Right lung (tissue), 2 donors: ENCODE measurements at regions not wholly inside any gene's neighbourhood (a gene's known extent, or its start where the extent isn't known, plus 50 kb on each side); places are given as distances from the start of the nearest gene placed in this dataset.

Experiments used
- DNase-seq, 2 donors: peaks; one replicate each; pipeline ENCODE4 v3.0.0-alpha.2; 2013

DNA sequence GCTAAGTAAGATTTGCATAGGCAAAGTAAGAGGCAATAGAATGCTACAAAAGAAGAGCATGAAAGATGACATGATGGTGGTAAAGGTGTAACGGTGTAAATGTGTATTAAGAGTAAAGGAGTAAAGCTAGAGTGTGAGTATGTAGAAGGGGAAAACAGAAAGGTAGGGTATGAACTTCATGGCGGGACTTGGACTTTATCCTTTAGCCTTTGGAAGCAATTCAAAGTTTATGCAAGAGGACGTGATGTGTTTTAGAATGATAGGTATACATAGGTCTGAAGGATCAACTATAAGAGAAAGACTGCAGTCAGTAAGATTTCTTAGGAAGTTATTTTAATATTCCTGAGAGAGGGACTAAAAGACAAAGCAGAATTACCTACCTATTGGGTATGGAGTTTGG lies 358.0 kb upstream of the FAT3 start:
- no peak for DNase-seq

DNA sequence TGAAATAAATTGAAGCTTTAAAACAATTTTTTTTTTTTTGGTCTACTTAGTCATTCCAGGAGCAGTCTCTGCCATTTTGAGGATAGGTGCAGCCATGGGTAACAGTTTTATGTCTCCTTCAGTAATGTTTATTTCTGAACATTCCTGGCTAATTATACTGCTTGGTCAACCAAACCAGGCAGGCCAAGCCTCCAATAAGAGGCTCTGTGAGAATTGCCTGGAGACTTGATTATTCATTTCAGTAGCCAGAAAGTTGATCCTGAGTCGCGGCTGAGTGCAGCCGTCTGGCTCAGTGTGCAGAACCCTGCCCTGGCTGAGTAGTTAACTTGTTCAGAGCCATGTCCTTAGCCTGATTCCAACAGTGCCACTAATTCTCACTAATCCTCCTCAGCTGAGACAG lies 364.0 kb upstream of the FAT3 start:
- no peak for DNase-seq

DNA sequence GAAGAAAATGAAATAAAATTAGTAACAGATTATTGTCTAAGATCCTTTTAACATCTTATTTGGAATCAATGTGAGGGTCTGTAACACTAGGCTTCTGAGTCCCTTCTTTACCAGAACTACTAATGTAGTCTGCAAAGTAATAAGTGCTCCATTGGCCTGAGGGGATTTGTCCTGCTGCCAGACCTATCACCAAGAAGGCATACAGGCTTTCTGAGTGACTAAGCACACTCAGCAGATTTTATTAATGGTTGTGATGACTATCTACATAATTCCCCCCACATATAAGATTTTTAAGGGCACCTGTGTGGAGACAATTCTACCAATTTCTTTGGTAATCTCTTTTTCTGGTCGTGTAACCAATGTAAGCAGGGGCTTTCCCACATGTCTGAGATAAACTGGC lies 365.0 kb upstream of the FAT3 start:
- no peak for DNase-seq

DNA sequence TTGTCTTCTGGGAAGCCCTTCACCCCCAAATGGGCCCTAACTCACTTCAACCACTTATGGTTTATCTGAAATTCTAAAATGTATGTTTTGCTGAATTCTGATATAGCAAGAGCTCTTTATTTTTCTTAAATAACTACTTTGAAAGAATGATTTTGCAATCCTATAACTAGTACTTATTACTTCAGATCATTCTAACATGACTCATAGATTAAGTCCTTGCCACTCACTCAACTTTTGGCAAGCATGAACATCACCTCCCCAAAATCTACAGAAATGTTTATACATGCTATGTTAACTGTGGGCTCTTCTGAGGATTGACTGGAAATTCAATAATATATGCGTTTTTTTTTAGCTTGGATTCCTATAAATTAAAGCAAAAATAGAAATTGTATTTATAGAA lies 367.4 kb upstream of the FAT3 start:
- DNase-seq = no peak

DNA sequence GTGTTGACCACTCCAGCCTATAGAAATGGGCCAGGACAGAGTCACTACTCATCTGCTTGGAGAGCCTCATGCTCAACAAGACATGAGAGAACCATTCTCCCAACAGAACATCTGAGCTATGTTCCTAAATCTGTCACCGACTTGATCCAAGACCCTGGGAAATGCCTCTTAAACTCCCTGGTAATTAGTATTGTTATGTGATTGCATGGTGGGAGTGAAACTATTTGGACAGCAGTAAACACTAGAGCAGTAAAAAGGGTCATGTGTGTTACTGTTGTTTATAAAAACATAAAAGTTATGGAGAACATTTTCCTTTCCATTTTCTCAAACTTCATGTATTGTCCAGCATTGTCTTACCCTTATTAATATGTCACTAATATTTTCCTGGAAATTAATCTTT lies 369.8 kb upstream of the FAT3 start:
- DNase-seq = no peak

DNA sequence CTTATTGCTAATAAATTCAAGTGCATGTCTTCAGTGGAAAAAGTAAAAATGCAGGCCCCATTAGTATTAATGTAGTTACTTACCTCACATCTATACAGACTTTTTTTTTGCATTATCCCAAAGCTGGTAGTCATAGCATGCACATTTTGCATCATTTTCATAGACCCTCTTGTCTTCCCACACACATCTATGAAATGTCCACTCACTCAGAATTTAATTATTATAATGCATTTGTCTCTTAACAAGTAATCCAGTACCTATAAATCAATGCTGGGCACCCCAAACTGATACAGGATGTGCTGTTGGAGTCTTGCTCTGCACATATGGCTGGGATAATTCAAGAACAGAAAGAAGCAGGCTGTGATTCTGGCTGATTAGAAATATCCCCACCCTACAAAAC lies 370.4 kb upstream of the FAT3 start:
- no peak for DNase-seq

DNA sequence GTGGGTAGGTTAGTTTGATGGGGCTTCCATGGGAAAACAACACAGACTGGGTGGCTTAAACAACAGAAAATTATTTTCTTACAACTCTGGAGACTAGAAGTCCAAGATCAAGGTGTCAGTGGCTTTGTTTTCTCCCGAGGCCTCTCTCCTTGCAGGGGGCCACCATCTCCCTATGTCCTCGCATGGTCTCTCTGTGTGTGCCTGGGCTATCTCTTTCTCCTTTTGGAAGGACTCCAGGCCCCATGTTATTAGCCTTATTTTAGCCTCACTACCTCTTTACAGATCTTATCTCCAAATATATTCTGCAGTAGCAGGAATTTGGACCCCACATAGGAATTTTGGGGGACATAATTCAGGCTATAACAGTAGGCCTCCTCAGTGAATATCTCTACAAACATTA lies 372.7 kb upstream of the FAT3 start:
- no peak for DNase-seq

DNA sequence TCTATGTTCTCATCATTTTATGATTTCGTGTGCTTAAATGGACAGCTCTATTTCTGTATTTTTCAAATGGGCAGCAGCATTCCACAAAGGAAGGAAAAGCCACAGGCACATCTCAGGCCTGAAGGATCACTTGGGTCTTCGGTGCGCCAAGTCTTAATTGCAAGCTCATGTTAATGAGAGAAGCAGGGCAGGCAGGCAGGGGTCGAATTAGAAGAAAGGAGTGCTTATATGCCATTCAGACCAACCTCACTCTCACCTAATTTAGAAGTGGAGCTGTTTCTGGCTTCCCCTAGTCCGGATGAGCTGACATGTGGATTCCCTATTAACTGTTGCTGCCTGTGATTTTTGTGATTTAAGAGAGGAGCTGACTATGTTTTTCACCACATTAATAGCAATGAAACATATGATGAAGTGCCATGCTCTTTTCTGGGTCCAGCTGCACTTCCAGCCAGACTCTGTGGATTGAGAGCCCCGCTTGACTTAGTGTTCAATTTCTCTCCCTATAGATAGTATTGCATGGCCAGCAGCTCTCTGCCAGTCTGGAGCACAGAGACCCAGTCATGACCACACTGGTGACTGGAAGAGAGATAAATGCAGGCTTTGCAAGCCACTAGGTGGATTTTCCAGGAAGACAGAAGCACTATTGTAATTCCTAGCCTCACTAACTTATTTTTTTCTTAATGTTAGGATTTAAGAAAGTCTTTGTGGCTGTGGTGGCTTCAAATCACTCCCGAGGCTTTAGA lies 373.9 kb upstream of the FAT3 start:
- DNase-seq = peak in 1 of 2 donors; percentile 47

DNA sequence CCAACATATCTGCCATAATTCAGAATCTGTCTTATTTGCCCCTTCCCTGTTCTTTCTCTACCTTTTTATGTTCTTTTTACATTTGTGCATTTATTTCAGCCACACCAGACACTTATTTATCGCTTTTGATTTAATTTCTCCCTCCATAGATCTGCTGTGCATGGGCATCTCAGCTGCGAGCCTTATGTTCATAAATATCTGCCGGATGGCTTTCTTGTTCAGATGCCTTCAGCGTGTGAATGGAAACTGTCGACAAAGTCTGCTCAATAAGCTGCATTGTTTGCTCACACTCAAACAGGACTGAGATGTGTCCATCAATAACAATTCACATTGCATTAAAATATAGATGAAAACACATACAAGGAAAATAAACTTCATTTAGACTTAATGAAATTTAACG lies 374.6 kb upstream of the FAT3 start:
- DNase-seq = no peak

DNA sequence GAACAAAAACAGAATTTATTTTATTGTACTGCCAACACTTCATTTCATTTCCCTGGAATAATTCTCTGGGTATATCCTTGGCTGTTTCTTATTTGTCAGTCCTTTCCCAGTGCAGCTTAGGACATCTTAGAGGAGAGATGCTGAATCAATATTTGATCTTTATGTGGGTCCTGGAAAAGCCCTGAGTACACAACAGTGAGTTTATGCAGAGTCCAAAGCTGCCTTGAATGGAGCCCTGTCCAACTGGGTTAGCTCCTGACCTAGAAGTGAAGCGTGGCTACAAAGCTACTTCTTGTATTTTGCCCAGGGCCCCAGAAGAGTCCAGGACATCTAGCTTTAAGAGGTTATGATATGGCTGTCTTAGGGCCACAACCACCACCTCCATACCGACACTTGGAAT lies 378.0 kb upstream of the FAT3 start:
- no peak for DNase-seq

DNA sequence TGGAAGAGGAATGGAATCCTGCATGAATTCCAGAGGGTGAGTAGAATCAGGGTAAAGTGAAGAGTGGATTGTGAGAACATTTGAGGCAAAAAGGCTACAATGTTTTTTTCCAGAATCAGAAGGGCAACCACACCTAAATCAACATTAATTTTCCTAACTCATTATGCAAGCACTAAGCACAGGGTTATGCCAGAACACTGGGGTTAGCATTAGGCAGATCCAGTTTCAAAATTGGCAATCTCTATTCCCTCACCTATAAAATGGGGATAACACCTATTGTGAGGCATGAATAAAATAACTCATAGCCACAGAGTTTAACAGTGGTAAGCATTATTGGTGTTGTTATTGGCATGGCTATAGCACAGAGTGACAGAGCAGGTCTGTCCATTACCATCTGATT lies 378.6 kb upstream of the FAT3 start:
- DNase-seq = no peak

DNA sequence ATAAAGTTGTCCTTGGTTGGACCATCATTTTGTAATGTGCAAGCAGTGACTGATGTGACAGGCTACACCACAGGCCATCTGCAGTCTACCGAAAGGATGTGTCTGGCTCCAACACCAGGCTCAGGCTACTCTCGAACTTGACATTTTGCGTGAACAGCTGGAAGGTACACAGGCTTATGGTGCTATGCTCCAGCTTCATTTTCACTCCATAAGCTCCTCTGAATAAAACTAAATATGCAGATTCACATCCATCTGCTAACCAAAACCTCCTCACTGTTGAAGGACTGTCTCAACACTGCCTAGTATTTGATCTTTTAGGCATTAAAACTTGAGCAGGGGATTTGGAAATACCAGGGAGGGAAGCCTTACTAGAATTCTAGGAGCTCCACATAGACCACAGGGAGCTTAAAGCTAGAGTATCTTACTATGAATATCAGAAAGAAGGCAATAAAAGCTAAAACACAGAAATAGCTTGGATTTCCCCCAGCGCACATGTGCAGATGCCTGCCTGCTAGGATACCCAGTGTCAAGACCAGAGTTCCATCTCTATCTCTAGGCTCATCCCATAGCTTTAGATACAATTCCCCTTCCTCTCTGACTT lies 383.9 kb upstream of the FAT3 start:
- DNase-seq = no peak

DNA sequence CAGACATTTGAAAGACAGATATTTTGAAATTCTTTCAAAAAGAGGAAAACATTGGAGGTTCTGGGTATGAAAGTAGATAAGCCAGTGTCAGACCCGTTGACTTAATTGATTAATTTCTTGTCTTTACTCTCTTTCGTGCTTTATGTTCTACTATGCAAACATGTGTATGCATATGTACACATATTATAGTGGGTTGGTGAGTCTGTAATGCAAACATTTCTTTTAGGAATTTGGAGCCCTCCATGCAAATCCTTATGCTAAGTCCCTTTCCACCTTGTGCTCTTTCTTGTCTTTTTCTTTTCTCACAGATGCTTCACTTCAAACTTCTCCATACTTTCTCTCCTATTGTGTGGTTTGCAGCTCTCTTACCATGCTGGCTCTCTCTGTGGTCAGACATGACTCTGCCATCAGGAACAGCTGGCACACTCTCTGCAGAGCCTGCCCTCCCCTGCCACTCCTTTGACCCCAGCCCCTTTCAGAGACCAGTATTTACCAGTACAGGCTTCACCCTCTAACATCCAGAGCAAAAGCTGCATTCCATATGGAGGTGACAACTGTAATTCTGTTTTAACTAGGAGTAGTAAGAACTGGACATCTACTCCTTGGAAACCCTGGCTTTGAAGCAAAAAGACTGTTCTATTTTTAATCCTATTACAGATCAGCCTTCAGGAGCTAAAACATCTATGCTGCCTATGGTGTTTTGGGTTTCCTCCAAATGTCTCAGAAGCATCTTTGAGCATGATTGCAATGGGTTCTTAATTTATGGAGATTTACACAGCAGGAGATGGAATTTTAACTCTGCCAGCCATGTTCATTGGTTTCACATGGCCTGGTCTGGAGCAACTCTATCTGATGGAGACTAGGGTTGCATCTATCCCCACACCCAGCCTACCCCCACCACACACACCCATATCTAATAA lies 386.9 kb upstream of the FAT3 start:
- DNase-seq = no peak

DNA sequence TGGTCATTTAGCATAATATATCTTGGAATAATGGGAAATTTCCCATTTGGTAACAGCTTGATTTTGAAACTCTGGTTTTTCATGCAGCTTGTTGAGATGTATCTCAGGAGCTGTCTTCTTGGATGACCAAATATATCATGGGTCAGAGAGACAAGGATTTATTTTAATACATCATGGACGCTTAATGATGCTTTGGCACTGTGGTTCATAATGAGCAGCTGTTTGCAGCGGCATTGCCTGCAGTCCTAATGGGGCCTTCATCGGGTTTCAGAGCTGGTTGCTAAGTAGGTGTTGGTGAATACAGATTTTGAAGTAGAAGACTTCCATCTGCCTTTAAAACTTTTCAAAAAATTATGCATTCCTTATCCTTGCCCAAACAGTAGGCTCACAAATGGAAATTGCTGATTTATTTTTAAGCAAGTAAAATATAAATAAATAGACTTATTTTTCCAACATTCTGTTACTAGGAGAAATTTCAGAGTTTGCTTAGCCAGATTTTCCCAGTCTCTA lies 389.5 kb upstream of the FAT3 start:
- peak; percentile 53 to 64 for DNase-seq

DNA sequence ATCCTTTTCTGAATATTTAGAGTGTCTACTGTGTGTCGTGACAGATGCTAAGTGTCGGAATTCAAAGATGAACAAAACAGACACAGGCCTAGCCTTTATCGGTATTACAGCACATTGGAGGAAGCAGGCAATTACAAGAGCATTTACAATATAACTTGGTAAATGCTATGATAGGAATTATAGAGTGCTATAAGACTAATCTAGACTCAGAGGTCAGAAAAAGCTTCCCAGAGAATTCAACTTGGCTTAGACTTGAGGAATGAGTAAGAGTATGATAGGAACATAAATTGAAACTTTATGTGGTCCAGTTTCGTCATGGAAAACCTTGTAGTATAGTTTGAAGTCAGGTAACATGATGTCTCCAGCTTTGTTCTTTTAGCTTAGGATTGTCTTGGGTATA lies 395.7 kb upstream of the FAT3 start:
- DNase-seq = no peak

DNA sequence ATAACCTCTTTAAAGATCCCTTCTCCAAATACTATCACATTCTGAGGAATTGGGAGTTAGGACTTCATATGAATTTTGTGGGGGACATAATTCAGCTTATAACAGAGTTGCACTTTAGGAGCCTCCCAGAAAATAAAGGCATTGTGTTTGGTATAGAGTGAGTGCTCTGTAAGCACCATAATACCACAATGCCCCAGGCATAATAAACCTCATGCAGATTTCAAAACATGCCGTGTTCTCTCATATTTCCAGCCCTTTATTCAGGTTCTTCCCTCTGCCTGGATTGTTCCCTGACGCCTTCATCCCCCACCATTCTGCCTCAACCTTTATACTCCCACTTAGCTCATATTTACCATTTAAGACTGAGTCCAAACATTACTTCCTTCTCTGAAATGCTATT lies 398.8 kb upstream of the FAT3 start:
- DNase-seq = no peak

DNA sequence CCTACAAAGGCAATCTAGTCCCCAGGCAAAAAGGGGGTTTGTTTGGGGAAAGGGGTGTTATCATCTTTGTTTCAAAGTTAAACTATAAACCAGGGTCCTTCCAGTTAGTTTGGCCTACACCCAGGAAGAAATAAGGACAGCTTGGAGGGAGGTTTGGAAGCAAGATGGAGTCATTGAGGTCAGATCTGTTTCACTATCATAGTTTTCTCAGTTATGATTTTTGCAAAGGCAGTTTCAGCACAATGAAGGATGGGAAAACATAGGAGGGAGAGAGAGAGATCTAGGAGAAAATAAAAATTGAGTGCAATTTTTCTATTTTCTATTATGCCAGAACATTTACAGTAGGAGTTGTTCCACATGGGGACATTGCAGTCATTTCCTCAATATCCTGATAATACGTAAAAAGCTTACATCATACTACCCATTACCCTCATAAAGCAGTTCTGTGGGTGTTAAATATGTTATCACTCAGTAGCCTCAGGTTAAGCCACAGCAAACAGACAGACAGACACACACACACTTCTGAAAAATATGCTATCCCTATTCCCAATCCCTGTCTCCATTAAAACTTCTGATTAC lies 401.3 kb upstream of the FAT3 start:
- DNase-seq = no peak

DNA sequence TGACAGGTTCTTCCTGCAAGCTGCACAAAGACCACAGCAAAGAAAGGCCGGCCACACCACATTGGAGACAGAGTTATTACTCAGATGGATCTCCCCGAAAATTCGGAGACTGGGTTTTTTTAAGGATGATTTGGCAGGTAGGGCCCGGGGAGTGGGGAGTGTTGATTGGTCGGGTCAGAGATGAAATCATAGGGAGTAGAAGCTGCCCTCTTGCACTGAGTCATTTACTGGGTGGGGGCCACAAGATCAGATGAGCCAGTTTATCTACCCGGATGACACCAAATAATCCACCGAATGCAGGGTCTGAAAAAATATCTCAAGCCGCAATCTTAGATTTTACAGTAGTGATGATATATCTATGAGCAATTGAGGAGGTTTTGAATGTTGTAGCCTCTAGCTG lies 401.8 kb upstream of the FAT3 start:
- no peak for DNase-seq

DNA sequence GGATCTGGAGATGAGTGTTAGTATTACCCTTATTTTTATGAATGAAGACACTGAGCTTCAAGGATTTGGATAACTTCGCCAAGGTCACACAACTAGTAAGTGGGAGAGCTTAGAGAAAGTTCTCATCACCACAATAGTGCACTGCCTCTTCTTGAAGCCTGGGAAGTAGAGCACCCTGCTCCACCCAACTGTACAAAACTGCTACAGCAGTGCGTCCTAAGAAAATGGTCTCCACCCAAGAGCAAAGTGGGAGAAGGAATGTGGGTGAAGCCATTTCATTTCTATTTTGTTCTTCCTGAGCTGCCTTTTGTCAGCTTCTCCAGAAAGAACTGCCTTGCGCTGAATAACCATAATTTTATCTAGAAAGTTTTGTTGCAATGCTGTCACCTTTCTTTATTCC lies 403.9 kb upstream of the FAT3 start:
- DNase-seq = no peak

DNA sequence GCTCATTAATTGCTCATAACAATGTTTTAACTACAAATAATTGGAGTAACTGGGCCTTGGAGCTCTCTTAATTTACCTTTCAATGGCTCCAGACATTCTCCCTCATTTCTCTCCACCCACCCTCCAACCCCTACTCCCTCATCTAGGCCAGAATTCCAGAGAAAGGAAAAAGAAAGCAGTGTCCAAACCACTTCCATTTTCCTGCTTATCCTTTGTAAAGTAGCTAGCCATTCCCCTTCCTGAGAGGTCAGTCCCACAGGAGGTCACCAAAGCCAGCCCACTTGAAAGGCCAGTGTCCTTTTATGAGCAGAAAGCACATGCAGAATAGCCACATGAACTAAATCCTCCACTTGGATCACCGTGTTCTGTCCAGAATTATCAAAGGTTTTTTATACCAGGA lies 404.8 kb upstream of the FAT3 start:
- DNase-seq = no peak

DNA sequence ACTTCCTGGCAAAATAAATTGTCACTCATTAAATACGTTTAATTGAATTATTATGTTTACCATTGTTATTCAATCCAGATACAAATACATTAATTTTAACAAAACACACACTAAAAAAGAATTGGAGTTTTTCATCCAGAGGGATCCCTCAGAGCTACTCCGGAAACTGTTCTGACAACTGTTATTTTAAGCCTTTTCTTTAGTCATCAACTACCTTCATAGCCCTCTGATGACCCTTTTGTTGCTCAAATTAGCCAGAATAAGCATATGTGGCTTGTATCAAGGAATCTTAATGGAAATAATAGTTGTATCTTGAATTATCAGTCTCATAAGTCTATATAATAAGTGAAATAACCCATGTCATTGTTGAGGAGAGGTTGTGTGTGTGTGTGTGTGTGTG lies 405.4 kb upstream of the FAT3 start:
- DNase-seq = no peak

DNA sequence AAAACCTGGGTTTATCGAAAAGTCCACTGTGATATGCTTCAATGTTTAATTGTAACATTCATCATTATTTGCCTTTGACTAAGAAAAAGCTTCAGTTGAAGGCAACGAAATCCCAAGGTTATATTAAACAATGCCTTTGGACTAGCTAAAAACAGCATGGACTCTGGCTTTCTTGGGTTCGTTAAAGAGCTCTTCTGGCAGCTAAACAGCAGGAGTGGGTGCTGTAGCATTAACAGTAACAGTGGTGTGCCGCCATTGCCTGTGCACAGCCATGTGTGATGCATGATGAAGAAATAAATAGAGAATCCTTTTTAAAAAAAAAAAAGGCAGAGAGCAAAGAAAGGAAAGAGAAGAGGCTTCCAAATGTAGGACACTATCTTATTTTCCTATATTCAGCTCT lies 406.6 kb upstream of the FAT3 start:
- DNase-seq = no peak
